Esophagus muscularis mucosa (tissue), 4 donors: ENCODE measurements at regions not wholly inside any gene's neighbourhood (a gene's known extent, or its start where the extent isn't known, plus 50 kb on each side); places are given as distances from the start of the nearest gene placed in this dataset.

Experiments used
- DNase-seq: peaks from one replicate; pipeline ENCODE4 v3.0.0-alpha.2; 2017; ENCODE audit errors: extremely low spot score
- H3K27ac ChIP-seq, 4 donors: fragments of 200-600 bp; sonication (generic); replicated peaks in 1 of 4; 1 replicate in 3 of 4; 2 replicates in 1 of 4; pipeline ENCODE4 v1.5.1; 2016 to 2019; ENCODE audit warnings: mild to moderate bottlenecking in 1 of 4
- H3K27me3 ChIP-seq, 4 donors: fragments of 200-600 bp; sonication (generic); one replicate each; pipeline versions ENCODE4 v1.5.1 to v1.6.0; 2016 to 2019
- H3K36me3 ChIP-seq, 4 donors: fragments of 200-600 bp; sonication (generic); one replicate each; pipeline ENCODE4 v1.5.1; 2016 to 2019
- H3K4me1 ChIP-seq, 4 donors: fragments of 200-600 bp; sonication (generic); one replicate each; pipeline ENCODE4 v1.5.1; 2016 to 2019
- H3K4me3 ChIP-seq, 4 donors: fragments of 200-600 bp; sonication (generic); 1 replicate in 2 of 4; 2 replicates in 2 of 4; pipeline ENCODE4 v1.5.1; 2016 to 2019; ENCODE audit warnings: mild to moderate bottlenecking in 4 of 4, moderate library complexity in 1 of 4
- H3K9me3 ChIP-seq, 4 donors: fragments of 200-600 bp; sonication (generic); 1 replicate in 3 of 4; 2 replicates in 1 of 4; pipeline ENCODE4 v1.5.1; 2016 to 2019
- CTCF ChIP-seq, 3 experiments: fragments of 200-600 bp in 2 of 3; fragments of 450-650 bp in 1 of 3; sonication (generic) in 2 of 3; IDR thresholded peaks; one replicate each; pipeline ENCODE4 v1.5.1; 2017 to 2019; ENCODE audit warnings: antibody characterized with exemption in 3 of 3, mild to moderate bottlenecking in 2 of 3, moderate library complexity in 1 of 3
- EP300 ChIP-seq: sonication (generic); formaldehyde crosslinking; IDR thresholded peaks from one replicate; pipeline ENCODE4 v1.6.1; 2017; ENCODE audit warnings: antibody characterized with exemption
- POLR2A ChIP-seq: fragments of 450-650 bp; IDR thresholded peaks from one replicate; pipeline ENCODE4 v1.6.1; 2017; ENCODE audit warnings: antibody characterized with exemption, moderate library complexity, mild to moderate bottlenecking, low read depth
- POLR2AphosphoS5 ChIP-seq, 2 donors: sonication (generic); formaldehyde crosslinking; IDR thresholded peaks; one replicate each; pipeline ENCODE4 v1.6.1; 2017; ENCODE audit warnings: antibody characterized with exemption in 2 of 2
- WGBS: methylation state at CpG from one replicate; pipeline ENCODE4 v1.1.5; 2018; 5-methylcytosine and 5-hydroxymethylcytosine counted together
- intact Hi-C: fragments of 100-400 bp; cut with DNase I; formaldehyde crosslinking; loops from one replicate; pipeline ENCODE4 v1.15.1; 2023

DNA sequence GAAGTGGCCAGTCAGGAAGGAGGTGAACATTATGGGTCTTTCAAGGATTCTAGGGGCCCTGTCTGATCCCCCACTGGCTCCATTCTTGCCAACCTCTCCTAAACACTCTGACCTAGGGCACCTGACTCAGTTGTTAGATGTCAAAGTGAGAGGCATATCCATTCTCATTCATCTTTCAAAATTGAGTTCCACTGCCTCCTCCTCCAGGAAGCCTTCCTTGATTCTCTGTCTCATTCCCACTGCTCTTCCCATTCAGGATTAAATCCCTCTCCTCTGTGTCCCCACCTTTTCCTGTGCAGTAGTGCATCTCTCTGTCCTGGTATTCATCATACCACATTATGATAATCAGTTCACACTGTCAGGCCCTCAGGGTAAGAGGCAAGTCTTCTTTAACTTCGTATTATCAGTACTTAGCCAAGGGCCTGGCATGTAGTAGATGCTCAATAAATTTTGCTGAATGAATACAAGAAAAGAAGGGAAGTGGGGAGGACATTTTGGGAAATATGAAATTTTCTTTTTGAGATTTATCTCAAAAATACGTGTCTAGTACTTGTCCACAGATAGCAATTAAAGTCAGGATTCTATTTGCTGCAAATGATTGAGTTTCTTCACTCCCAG is 61.8 kb upstream of the ITPKB start:
- Histone ChIP-seq H3K9me3 (no peaks in the 10 kb centered on the region), H3K27me3 (no peaks in the 10 kb centered on the region), H3K27ac (peak overlapping the region; percentile 77 to 80 (median 78)), H3K4me1 (peaks cover 9 to 22% (median 21%) of the 10 kb centered on the region in 4 donors), H3K36me3 (no peaks in the 10 kb centered on the region), H3K4me3 (no peak overlapping the region)
- intact Hi-C loops: no loop called here
- TF ChIP-seq EP300: no peak
- TF ChIP-seq POLR2A: no peak
- TF ChIP-seq CTCF (IDR thresholded peaks at IDR 0.05): no peak
- no peak for TF ChIP-seq POLR2AphosphoS5 (IDR thresholded peaks at IDR 0.05)
- DNase-seq: no peak
- 82% methylated on average over 2 of the region's 2 CpGs for WGBS

DNA sequence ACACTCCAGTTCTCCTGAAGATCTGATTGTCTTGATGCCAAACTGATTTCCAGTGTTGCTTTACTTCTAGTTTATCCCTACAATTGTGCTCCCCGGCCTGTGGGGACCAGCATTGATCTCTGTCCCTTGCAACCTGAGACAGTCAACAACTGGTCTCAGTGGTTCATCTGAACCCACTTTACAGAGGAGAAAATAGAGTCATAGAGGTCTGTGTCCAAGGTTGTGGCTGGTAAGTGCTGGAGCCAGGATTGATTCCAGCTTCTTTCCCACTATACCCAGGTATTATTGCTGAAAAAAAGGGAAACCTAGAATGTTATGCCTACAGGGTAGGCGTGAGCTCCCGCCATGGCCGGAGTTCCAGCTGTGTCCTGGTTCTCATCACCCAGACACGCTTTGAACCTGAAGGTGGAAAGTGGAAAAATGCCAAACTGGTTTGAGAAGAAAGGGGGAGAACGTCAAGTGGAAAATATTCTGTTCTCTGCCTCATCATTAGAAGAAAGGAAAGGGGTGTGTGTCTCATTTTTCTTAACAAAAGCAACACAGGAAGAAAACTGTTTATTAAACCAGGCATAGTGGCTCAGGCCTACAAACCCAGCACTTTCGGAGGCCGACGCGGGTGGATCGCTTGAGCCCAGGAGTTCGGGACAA is 60.7 kb upstream of the ITPKB start:
- H3K9me3 ChIP-seq: no peaks in the 10 kb centered on the region
- no peak for DNase-seq
- intact Hi-C loops: no loop called here
- no peak overlapping the region for H3K4me3 ChIP-seq
- no peaks in the 10 kb centered on the region for H3K36me3 ChIP-seq
- no peaks in the 10 kb centered on the region for H3K27me3 ChIP-seq
- TF ChIP-seq POLR2AphosphoS5 (IDR thresholded peaks at IDR 0.05) (peak; percentile 74 to 90), POLR2A (no peak)
- H3K27ac ChIP-seq: peak overlapping the region; percentile 77 to 80 (median 78)
- H3K4me1 ChIP-seq: peaks cover 9 to 22% (median 21%) of the 10 kb centered on the region in 4 donors
- 39% methylated on average over 12 of the region's 12 CpGs for WGBS

DNA sequence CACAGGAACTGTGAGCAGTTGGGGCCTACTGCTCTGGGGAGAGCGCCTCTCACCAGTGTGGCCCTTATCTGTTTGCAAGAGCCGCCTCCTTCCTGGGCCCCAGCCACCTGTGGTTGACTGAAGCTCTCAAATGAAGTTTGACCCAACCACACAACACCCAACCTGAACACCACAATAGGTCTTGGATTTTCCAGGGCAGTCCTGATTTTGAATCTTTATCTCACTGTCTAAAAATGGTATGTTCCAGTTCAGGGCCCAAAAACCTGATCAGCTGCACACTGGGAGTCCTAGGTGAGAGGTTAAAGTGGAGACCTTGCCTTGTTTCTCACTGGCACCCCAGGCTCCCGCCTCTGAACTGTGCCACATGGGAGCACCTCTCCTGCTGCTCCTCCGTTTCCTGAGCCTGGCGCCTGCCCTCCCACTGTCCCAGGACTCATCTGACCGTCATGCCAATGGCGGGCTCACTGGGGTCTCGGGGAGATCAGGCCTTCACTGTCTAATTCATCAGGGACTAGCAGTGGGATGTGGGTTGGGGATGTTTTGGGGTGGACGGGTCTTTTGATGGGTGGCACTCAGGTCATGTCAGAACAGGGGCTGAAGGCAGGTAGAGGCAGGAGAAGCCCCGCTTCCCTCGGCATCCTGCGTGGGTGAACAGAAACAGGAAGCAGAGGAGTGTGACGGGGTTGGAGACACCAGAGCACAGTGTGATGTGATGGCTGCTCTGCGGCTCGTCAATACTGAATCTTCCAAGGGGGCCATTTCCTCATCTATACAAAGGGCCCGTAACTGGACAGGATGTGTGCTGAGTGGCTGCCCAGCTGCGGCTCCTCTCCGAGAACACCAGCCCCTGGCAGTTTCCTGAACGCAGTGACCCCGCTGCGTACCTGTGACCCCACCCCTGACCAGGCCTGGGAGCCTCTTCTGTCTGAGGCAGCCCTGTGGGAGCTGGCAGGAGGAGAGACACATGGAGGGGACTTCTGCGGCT is 59.6 kb upstream of the ITPKB start:
- Histone ChIP-seq H3K36me3 (no peaks in the 10 kb centered on the region), H3K27me3 (no peaks in the 10 kb centered on the region), H3K4me1 (peaks cover 9 to 28% (median 23%) of the 10 kb centered on the region in 4 donors), H3K9me3 (no peaks in the 10 kb centered on the region), H3K27ac (peak overlapping the region; percentile 77 to 80 (median 78)), H3K4me3 (no peak overlapping the region)
- 71% methylated on average over 16 of the region's 22 CpGs for WGBS
- intact Hi-C loops: no loop called here
- TF ChIP-seq POLR2AphosphoS5 (IDR thresholded peaks at IDR 0.05): no peak
- TF ChIP-seq CTCF (IDR thresholded peaks at IDR 0.05): no peak
- no peak for TF ChIP-seq POLR2A
- TF ChIP-seq EP300: no peak
- DNase-seq: no peak

GRCh38 chr1:226797151-226797550 is 58.1 kb upstream of the ITPKB start:
- no peak overlapping the region for H3K4me3 ChIP-seq
- peaks cover 9 to 37% (median 29%) of the 10 kb centered on the region in 4 donors for H3K4me1 ChIP-seq
- TF ChIP-seq EP300 (no peak), POLR2AphosphoS5 (IDR thresholded peaks at IDR 0.05) (no peak), CTCF (IDR thresholded peaks at IDR 0.05) (no peak), POLR2A (no peak)
- no peak for DNase-seq
- H3K27me3 ChIP-seq: no peaks in the 10 kb centered on the region
- H3K9me3 ChIP-seq: no peaks in the 10 kb centered on the region
- no peak overlapping the region for H3K27ac ChIP-seq
- intact Hi-C loops: no loop called here
- 94% methylated on average over 5 of the region's 5 CpGs for whole genome bisulfite sequencing
- no peaks in the 10 kb centered on the region for H3K36me3 ChIP-seq
